ENCODE measurements at regions not wholly inside any gene's neighbourhood (a gene's known extent, or its start where the extent isn't known, plus 50 kb on each side); places are given as distances from the start of the nearest gene placed in this dataset.

DNA sequence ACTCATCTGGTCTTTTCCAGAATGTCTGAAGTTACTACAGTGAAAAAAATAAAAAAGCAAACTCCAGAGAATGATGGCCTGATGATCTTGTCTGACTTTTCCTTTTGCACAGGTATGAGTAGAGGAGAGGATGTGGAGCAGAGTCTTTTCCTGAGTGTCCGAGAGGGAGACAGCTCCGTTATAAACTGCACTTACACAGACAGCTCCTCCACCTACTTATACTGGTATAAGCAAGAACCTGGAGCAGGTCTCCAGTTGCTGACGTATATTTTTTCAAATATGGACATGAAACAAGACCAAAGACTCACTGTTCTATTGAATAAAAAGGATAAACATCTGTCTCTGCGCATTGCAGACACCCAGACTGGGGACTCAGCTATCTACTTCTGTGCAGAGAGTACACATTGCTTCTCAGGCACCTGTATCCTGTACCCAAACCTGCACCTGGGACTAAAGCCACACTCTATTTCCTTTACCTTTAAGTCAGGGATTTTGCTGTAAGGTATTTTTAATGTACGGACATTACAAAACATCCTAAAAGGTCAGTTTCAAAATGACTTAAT, 75.8 kb upstream of the OR4E1 start:
- Histone ChIP-seq H3K79me2 (ENCODE audit: insufficient read depth) (no peaks in the 10 kb centered on the region), H3K27ac (no peak overlapping the region), H4K20me1 (ENCODE audit: insufficient read depth) (no peaks in the 10 kb centered on the region), H3K27me3 (replicated peaks; ENCODE audit: insufficient read depth) (no peaks in the 10 kb centered on the region), H3K9ac (no peak overlapping the region), H2AFZ (no peak overlapping the region), H3K4me3 (no peak overlapping the region), H3K9me3 (ENCODE audit: low read depth) (no peaks in the 10 kb centered on the region), H3K4me2 (ENCODE audit: unreplicated experiment) (no peak overlapping the region), H3K4me1 (ENCODE audit: insufficient read depth) (no peaks in the 10 kb centered on the region), H3K36me3 (ENCODE audit: low read depth) (no peaks in the 10 kb centered on the region), H3F3A (ENCODE audit: insufficient read depth) (no peaks in the 10 kb centered on the region), H3K9me2 (ENCODE audit: insufficient read depth) (no peaks in the 10 kb centered on the region)
- 16 to 17% methylated on average over 5 of the region's 5 CpGs for WGBS, 2 experiments (ENCODE audit: low coverage in 1 of 2, low lambda C conversion rate in 2 of 2, missing lambda C conversion rate in 2 of 2)
- no peak for TF ChIP-seq EZH2phosphoT487 (IDR thresholded peaks at IDR 0.05; ENCODE audit: insufficient read depth, low read depth)
- TF ChIP-seq EZH2 (IDR thresholded peaks at IDR 0.05; ENCODE audit: insufficient read depth, poor library complexity, severe bottlenecking), result no peak
- in situ Hi-C loops (cut with MboI), result no loop called here
- no peak for DNase-seq

DNA sequence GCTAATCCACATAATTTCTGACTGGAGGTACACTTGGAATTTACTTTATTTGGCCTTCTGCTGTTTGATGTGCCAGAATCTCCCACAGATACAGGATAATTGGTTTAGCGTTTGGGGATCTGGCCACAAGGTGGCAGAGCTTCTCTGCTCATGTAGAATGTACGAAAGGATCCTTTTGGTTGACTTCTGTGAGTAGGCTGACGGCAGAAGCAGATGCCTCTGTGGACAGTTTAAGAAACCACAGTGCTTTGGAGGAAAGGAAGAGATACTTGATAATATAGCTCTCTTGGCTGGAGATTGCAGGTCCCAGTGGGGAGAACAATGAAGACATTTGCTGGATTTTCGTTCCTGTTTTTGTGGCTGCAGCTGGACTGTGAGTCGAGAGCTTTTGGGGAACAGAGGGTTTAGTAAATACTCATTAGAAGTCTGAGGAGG, 75.3 kb upstream of the OR4E1 start:
- no peaks in the 10 kb centered on the region for H4K20me1 ChIP-seq (ENCODE audit: insufficient read depth)
- H3K27me3 ChIP-seq (replicated peaks; ENCODE audit: insufficient read depth), result no peaks in the 10 kb centered on the region
- no peaks in the 10 kb centered on the region for H3K4me1 ChIP-seq (ENCODE audit: insufficient read depth)
- no peak overlapping the region for H3K4me2 ChIP-seq (ENCODE audit: unreplicated experiment)
- DNase-seq, result peak; percentile 56
- TF ChIP-seq EZH2phosphoT487 (IDR thresholded peaks at IDR 0.05; ENCODE audit: insufficient read depth, low read depth) (no peak), EZH2 (IDR thresholded peaks at IDR 0.05; ENCODE audit: insufficient read depth, poor library complexity, severe bottlenecking) (no peak)
- no peak overlapping the region for H3K27ac ChIP-seq
- no peaks in the 10 kb centered on the region for H3K9me2 ChIP-seq (ENCODE audit: insufficient read depth)
- H3K79me2 ChIP-seq (ENCODE audit: insufficient read depth), result no peaks in the 10 kb centered on the region
- no peak overlapping the region for H3K9ac ChIP-seq
- no peaks in the 10 kb centered on the region for H3F3A ChIP-seq (ENCODE audit: insufficient read depth)
- WGBS, 2 experiments (ENCODE audit: low coverage in 1 of 2, low lambda C conversion rate in 2 of 2, missing lambda C conversion rate in 2 of 2), result 13 to 19% methylated on average over 5 of the region's 5 CpGs
- H3K36me3 ChIP-seq (ENCODE audit: low read depth), result no peaks in the 10 kb centered on the region
- no peak overlapping the region for H3K4me3 ChIP-seq
- no peak overlapping the region; the same call in 1 of the 2 replicates for H2AFZ ChIP-seq
- no peaks in the 10 kb centered on the region for H3K9me3 ChIP-seq (ENCODE audit: low read depth)
- in situ Hi-C loops (cut with MboI), result no loop called here

DNA sequence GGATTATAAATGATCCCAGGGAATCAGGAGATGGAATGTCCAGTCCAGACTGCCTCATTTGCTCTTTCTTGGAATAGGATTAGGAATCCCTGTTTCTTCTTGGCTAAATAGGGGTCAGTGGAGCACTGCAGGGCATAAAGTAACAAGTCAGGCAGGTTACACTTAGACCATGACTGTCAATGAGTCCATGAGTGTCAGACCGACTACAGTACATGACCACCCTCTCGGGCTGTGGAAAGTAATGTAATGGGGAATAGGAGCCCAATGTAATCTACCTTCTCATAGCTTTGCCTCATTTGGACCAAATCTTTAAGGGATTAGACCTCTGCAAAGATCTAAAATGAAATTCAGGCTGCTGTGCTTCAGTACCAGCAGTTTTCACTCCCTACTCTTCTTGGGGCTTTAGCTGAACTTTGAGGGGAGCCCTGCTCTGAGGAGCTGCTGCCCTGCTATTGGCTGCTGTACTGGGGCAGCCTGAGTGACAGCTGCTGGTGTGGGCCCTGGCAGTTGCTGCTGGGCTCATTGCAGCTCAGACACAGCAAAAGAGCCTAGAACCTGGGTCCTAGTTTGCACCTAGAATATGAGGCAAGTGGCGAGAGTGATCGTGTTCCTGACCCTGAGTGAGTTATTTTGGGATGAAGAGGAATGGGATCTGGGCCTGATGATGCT, 62.2 kb upstream of the OR4E1 start:
- H3K4me1 ChIP-seq (ENCODE audit: insufficient read depth), result no peaks in the 10 kb centered on the region
- 18 to 33% methylated on average over 4 of the region's 4 CpGs for WGBS, 2 experiments (ENCODE audit: low coverage in 1 of 2, low lambda C conversion rate in 2 of 2, missing lambda C conversion rate in 2 of 2)
- H3K27ac ChIP-seq, result no peak overlapping the region
- H3K9me3 ChIP-seq (ENCODE audit: low read depth), result no peaks in the 10 kb centered on the region
- no peaks in the 10 kb centered on the region for H3F3A ChIP-seq (ENCODE audit: insufficient read depth)
- no peaks in the 10 kb centered on the region for H3K27me3 ChIP-seq (replicated peaks; ENCODE audit: insufficient read depth)
- in situ Hi-C loops (cut with MboI), result no loop called here
- H3K9me2 ChIP-seq (ENCODE audit: insufficient read depth), result no peaks in the 10 kb centered on the region
- H3K79me2 ChIP-seq (ENCODE audit: insufficient read depth), result no peaks in the 10 kb centered on the region
- no peaks in the 10 kb centered on the region for H3K36me3 ChIP-seq (ENCODE audit: low read depth)
- no peak overlapping the region for H3K4me3 ChIP-seq
- no peak overlapping the region for H3K9ac ChIP-seq
- TF ChIP-seq EZH2 (IDR thresholded peaks at IDR 0.05; ENCODE audit: insufficient read depth, poor library complexity, severe bottlenecking) (no peak), EZH2phosphoT487 (IDR thresholded peaks at IDR 0.05; ENCODE audit: insufficient read depth, low read depth) (no peak)
- DNase-seq, result no peak
- H4K20me1 ChIP-seq (ENCODE audit: insufficient read depth), result no peaks in the 10 kb centered on the region
- no peak overlapping the region for H2AFZ ChIP-seq
- H3K4me2 ChIP-seq (ENCODE audit: unreplicated experiment), result no peak overlapping the region

DNA sequence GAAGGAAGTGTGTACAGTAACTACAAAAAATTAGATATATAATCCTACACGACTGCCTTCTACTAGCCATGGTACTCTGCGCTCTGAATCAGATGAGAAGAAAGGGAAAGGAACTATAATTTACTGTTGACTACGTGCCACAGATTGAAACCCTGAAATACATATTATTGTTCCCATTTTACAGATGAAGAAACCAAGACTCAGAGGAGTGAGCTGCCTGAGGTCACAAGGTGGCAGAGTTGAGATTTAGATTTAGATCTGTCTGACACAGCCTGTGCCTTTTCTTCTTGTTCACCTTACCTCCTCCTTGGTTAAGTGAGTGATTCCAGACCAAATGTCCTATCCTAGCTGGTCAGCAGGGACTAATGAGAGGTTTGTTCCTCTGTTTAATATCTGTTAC, 61.6 kb upstream of the OR4E1 start:
- DNase-seq, result no peak
- Histone ChIP-seq H3K4me3 (no peak overlapping the region), H3K27ac (no peak overlapping the region), H3K36me3 (ENCODE audit: low read depth) (no peaks in the 10 kb centered on the region), H3K9ac (no peak overlapping the region), H3K9me3 (ENCODE audit: low read depth) (no peaks in the 10 kb centered on the region), H3K9me2 (ENCODE audit: insufficient read depth) (no peaks in the 10 kb centered on the region), H4K20me1 (ENCODE audit: insufficient read depth) (no peaks in the 10 kb centered on the region), H3K4me2 (ENCODE audit: unreplicated experiment) (no peak overlapping the region), H3F3A (ENCODE audit: insufficient read depth) (no peaks in the 10 kb centered on the region), H3K4me1 (ENCODE audit: insufficient read depth) (no peaks in the 10 kb centered on the region), H3K79me2 (ENCODE audit: insufficient read depth) (no peaks in the 10 kb centered on the region), H2AFZ (no peak overlapping the region), H3K27me3 (replicated peaks; ENCODE audit: insufficient read depth) (no peaks in the 10 kb centered on the region)
- WGBS, 2 experiments (ENCODE audit: low coverage in 1 of 2, low lambda C conversion rate in 2 of 2, missing lambda C conversion rate in 2 of 2), result 27 to 29% methylated on average over 3 of the region's 3 CpGs
- TF ChIP-seq EZH2phosphoT487 (IDR thresholded peaks at IDR 0.05; ENCODE audit: insufficient read depth, low read depth) (no peak), EZH2 (IDR thresholded peaks at IDR 0.05; ENCODE audit: insufficient read depth, poor library complexity, severe bottlenecking) (no peak)
- in situ Hi-C loops (cut with MboI), result no loop called here

Data from GM23248 (cell line).